ENCODE measurements at regions not wholly inside any gene's neighbourhood (a gene's known extent, or its start where the extent isn't known, plus 50 kb on each side); places are given as distances from the start of the nearest gene placed in this dataset.
A peak's percentile ranks its signal among the peaks of the same experiment; 100 is the strongest.

GRCh38 chr10:43855667-43856210, 207.1 kb upstream of the ZNF32 start:
- no peak overlapping the region for H3K4me3 ChIP-seq
- TF ChIP-seq POLR2AphosphoS5 (IDR thresholded peaks at IDR 0.05) (no peak), CTCF (IDR thresholded peaks at IDR 0.05) (no peak), EP300 (IDR thresholded peaks at IDR 0.05) (no peak)
- H3K9me3 ChIP-seq: no peaks in the 10 kb centered on the region
- H3K27me3 ChIP-seq: no peaks in the 10 kb centered on the region
- H3K4me1 ChIP-seq: no peaks in the 10 kb centered on the region
- H3K36me3 ChIP-seq: no peaks in the 10 kb centered on the region
- H3K27ac ChIP-seq: no peak overlapping the region
- WGBS, 2 donors (ENCODE audit: low coverage in 1 of 2): 100% methylated on average over 1 of the region's 4 CpGs; no CpG with 5 or more reads in 1 of the 2 donors
- ATAC-seq: no peak

- ATAC-seq: no peak
- Histone ChIP-seq H3K4me1 (no peaks in the 10 kb centered on the region), H3K9me3 (no peaks in the 10 kb centered on the region), H3K4me3 (no peak overlapping the region), H3K27me3 (no peaks in the 10 kb centered on the region), H3K27ac (peak overlapping the region in 2 of 4 donors; percentile 16 to 17), H3K36me3 (no peaks in the 10 kb centered on the region)
- TF ChIP-seq POLR2A (IDR thresholded peaks at IDR 0.05) (no peak), CTCF (IDR thresholded peaks at IDR 0.05) (no peak), EP300 (IDR thresholded peaks at IDR 0.05) (no peak)
- 81 to 89% methylated on average over 9 to 10 of the region's 10 CpGs for WGBS, 2 donors (ENCODE audit: low coverage in 1 of 2)
Measured at GRCh38 chr10:43854007-43854406, 205.3 kb upstream of the ZNF32 start.

- Histone ChIP-seq H3K9me3 (no peaks in the 10 kb centered on the region), H3K4me3 (no peak overlapping the region), H3K36me3 (no peaks in the 10 kb centered on the region), H3K4me1 (no peaks in the 10 kb centered on the region), H3K27me3 (no peaks in the 10 kb centered on the region), H3K27ac (peak overlapping the region in 2 of 4 donors; percentile 16 to 17)
- 70 to 92% methylated on average over 5 to 7 of the region's 7 CpGs for whole genome bisulfite sequencing, 2 donors (ENCODE audit: low coverage in 1 of 2)
- no peak for TF ChIP-seq POLR2AphosphoS5 (IDR thresholded peaks at IDR 0.05)
- TF ChIP-seq CTCF (IDR thresholded peaks at IDR 0.05): no peak
- TF ChIP-seq EP300 (IDR thresholded peaks at IDR 0.05): no peak
- no peak for TF ChIP-seq POLR2A (IDR thresholded peaks at IDR 0.05)
- no peak for ATAC-seq
Measured at GRCh38 chr10:43853369-43853768, 204.7 kb upstream of the ZNF32 start.

GRCh38 chr10:43852644-43853214, 204.0 kb upstream of the ZNF32 start:
- WGBS, 2 donors (ENCODE audit: low coverage in 1 of 2): 94 to 100% methylated on average over 3 to 4 of the region's 5 CpGs

More at GRCh38 chr10:43852644-43853214, 204.0 kb upstream of the ZNF32 start:
- H3K9me3 ChIP-seq: no peaks in the 10 kb centered on the region
- no peaks in the 10 kb centered on the region for H3K4me1 ChIP-seq
- H3K27ac ChIP-seq: no peak overlapping the region
- no peak for TF ChIP-seq EP300 (IDR thresholded peaks at IDR 0.05)
- no peak for TF ChIP-seq POLR2AphosphoS5 (IDR thresholded peaks at IDR 0.05)
- no peak for TF ChIP-seq POLR2A (IDR thresholded peaks at IDR 0.05)
- TF ChIP-seq CTCF (IDR thresholded peaks at IDR 0.05): no peak
- H3K27me3 ChIP-seq: no peaks in the 10 kb centered on the region
- H3K36me3 ChIP-seq: no peaks in the 10 kb centered on the region
- H3K4me3 ChIP-seq: no peak overlapping the region
- ATAC-seq: no peak

All from gastroesophageal sphincter (tissue), 4 donors.